Lower leg skin (tissue), 4 donors: ENCODE measurements at regions not wholly inside any gene's neighbourhood (a gene's known extent, or its start where the extent isn't known, plus 50 kb on each side); places are given as distances from the start of the nearest gene placed in this dataset.
A peak's percentile ranks its signal among the peaks of the same experiment; 100 is the strongest.
"Not testable (repeated sequence)": the region's sequence is repeated elsewhere in the genome, so short reads cannot be mapped to it uniquely, and the experiment has no call there.

Experiments
- DNase-seq, 2 donors: peaks; one replicate each; pipeline ENCODE4 v3.0.0-alpha.2; 2019; ENCODE audit warnings: low spot score in 2 of 2
- H3K4me3 ChIP-seq: fragments of 200-600 bp; sonication (generic); 2 replicates; pipeline ENCODE4 v1.5.1; 2017; ENCODE audit warnings: mild to moderate bottlenecking, low read depth; ENCODE audit not compliant: poor library complexity, severe bottlenecking
- CTCF ChIP-seq, 3 donors: fragments of 450-650 bp; IDR thresholded peaks; one replicate each; pipeline ENCODE4 v1.5.1; 2016; ENCODE audit warnings: antibody characterized with exemption in 3 of 3, mild to moderate bottlenecking in 3 of 3, moderate library complexity in 2 of 3
- POLR2A ChIP-seq, 2 donors: fragments of 450-650 bp; IDR thresholded peaks; one replicate each; pipeline ENCODE4 v1.6.1; 2016 to 2017; ENCODE audit warnings: antibody characterized with exemption in 2 of 2, mild to moderate bottlenecking in 1 of 2, moderate library complexity in 1 of 2
- WGBS, 2 donors: methylation state at CpG; one replicate each; pipeline ENCODE4 v1.1.5; 2018; 5-methylcytosine and 5-hydroxymethylcytosine counted together
- intact Hi-C: fragments of 100-400 bp; cut with DNase I; formaldehyde crosslinking; loops from one replicate; pipeline ENCODE4 v1.15.0; 2023; ENCODE audit warnings: low total_unique reads

DNA sequence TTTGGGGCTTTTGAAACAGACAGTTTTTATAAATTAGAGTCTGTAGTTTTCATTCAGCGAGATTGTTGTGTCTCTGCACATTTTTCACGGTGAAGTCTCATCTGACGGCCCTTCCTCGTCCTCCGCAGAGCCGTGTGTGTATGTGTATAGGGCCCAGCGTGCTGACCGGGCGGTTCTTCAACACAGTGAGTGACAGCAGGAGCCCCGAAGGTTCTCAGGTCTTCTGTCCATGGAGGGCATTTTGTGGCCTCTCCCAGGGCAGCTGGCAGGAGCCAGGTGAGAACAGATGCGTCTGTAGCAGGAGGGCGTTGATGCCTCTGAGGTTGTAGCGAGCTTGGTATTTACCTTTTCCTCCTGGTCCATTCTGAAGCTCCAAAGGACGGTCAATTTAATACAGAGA is 116.0 kb upstream of the LPCAT1 start:
- no peak overlapping the region for H3K4me3 ChIP-seq
- peak in 1 of 2 donors; percentile 52 for DNase-seq
- 88 to 91% methylated on average over 14 of the region's 14 CpGs for WGBS, 2 donors
- intact Hi-C loops, result loop anchor here (5.0 kb wide), 1 partner anchor 472 kb away; no protein-coding TSS in a partner anchor
- TF ChIP-seq CTCF (IDR thresholded peaks at IDR 0.05) (no peak), POLR2A (IDR thresholded peaks at IDR 0.05) (no peak)

- DNase-seq, result peak in 1 of 2 donors; percentile 70
- 75 to 80% methylated on average over 9 to 10 of the region's 23 CpGs for WGBS, 2 donors
- H3K4me3 ChIP-seq, result no peak overlapping the region
- no peak for TF ChIP-seq CTCF (IDR thresholded peaks at IDR 0.05)
- TF ChIP-seq POLR2A (IDR thresholded peaks at IDR 0.05), result no peak
- intact Hi-C loops, result no loop called here
Observed at GRCh38 chr5:1638658-1639400, 115.1 kb upstream of the LPCAT1 start.

DNA sequence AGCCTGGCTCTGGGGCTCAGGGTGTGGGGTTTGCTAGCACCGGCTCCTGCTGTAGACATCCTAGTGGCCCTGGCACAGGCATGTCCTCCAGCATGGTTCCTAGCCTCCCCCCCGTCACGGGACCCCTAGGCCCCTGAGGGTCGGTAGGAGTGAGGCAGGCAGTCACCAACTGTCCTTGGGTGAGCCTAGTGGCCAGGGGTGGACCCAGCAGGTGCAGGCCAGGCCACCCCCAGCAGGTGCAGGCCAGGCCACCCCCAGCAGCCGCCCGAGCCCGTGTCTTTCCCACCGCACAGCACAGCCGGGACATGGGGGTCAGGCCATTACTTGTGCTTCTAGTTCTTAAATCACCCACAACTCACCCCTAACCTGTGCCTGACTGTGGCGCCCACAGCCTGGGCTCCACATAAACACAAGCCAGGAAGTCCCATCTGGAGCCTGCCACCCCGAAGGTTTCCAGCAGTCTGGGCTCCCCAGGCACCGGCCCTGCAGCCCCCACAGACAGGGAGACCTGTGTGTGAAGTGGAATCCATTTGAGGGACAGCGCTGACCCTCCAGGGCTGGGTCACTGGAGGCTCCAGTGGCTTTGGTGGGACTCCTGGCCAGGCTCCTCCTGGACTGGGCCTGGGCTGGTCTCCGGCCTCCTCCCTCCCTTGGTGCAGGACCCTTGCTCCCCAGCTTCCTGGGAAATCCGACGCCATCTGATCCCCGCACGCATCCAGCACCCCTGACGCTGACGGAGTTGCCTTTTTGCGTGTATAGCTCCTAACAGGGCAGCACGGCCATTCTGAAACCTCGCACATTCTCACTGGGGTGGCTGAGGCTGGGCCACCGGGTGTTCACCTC is 114.1 kb upstream of the LPCAT1 start:
- WGBS, 2 donors, result 88% methylated on average over 17 to 24 of the region's 24 CpGs
- peak in 1 of 2 donors; percentile 76 for DNase-seq
- intact Hi-C loops, result no loop called here
- no peak for TF ChIP-seq CTCF (IDR thresholded peaks at IDR 0.05)
- no peak for TF ChIP-seq POLR2A (IDR thresholded peaks at IDR 0.05)
- H3K4me3 ChIP-seq, result no peak overlapping the region

DNA sequence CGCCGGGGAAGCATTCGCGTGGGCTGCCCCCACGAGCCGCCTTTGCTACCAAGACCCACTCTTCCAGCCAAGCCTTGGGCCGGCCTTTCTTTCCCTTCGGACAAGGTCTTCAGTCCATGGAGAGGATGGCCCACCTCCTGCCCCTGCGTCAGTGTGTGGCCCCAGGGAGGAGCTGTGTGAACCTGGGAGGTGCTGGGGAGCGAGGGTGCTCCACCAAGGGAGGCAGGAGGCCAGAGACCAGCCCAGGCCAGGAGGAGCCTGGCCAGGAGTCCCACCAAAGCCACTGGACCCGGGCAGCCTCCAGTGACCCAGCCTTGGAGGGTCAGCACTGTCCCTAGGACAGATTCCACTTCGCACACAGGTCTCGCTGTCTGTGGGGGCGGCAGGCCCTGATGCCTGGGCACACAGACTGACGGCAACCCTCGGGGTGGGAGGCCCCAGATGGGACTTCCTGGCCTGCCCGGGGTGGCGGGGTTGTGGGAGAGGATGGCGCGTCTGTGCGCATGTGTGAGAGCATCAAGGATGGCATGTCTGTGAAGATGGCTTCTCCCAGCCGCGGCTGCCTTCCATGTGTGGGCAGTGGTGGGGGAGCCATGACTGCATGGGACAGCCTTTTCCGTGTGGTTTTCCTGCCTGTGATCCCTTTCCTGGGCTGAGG is 113.3 kb upstream of the LPCAT1 start:
- TF ChIP-seq CTCF (IDR thresholded peaks at IDR 0.05) (no peak), POLR2A (IDR thresholded peaks at IDR 0.05) (no peak)
- 87 to 93% methylated on average over 18 to 20 of the region's 24 CpGs for whole genome bisulfite sequencing, 2 donors
- DNase-seq, result peak in 1 of 2 donors; percentile 73
- no peak overlapping the region for H3K4me3 ChIP-seq
- intact Hi-C loops, result no loop called here

GRCh38 chr5:1636208-1636770 is 112.5 kb upstream of the LPCAT1 start:
- DNase-seq, result peak in 1 of 2 donors; percentile 53
- H3K4me3 ChIP-seq, intact Hi-C loops: not testable (repeated sequence)
- 85 to 86% methylated on average over 21 of the region's 21 CpGs for WGBS, 2 donors

GRCh38 chr5:1635477-1635876 is 111.7 kb upstream of the LPCAT1 start:
- intact Hi-C loops, H3K4me3 ChIP-seq, DNase-seq: not testable (repeated sequence)
- 69 to 78% methylated on average over 2 of the region's 2 CpGs for WGBS, 2 donors
